Midbrain (tissue), 1 donor: ENCODE measurements at regions not wholly inside any gene's neighbourhood (a gene's known extent, or its start where the extent isn't known, plus 50 kb on each side); places are given as distances from the start of the nearest gene placed in this dataset.

Experiments
- DNase-seq: peaks from one replicate; lab custom pipeline; 2025; lab: John Stamatoyannopoulos, UW

DNA sequence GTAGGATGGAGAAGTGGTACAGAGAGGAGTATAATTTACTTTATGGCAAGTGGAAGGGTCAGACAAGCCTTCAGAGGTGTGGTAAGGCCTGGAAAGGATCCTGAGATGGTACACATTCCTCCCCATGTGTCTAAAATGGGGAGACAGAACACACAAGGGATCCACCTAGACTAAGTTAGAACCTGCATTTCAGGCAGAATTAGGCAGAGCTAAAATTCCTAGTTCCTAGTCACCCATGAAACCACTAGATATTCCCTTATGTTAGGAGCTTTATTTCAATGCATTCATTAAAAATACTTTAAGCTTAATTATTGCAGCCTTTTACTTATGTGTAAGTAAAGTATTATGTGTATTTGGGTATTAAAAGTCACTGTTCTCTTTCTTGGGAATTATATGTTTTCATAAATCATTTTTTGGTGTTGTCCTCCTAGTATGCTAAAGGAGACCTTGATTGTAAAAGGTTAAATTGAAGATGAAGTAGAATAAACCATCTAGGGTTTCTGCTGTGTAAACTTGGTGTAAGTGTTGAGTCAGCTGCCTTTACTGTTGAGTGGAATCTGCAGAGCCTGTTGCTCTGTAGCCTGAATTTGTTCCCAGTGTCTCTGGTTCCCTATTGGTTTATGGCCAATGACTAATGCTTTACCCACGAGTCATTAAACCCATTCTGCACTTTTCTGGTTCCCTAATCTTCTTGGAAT lies 423.2 kb downstream of the ATP23 start:
- DNase-seq = no peak

DNA sequence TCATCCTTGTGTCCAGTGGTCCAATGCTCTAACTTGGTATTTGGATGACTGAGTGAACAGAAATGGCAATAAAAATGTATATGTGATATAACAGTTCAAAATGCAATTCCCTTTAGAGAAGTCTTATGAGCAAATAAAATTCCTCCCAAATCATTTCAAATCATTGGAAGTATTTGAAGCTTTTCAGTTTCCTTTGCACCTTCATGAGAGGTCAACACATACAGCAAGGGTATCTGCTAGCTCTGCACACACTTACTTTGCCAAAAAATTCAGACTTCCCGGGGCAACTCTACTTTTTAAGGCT lies 423.7 kb downstream of the ATP23 start:
- no peak for DNase-seq

DNA sequence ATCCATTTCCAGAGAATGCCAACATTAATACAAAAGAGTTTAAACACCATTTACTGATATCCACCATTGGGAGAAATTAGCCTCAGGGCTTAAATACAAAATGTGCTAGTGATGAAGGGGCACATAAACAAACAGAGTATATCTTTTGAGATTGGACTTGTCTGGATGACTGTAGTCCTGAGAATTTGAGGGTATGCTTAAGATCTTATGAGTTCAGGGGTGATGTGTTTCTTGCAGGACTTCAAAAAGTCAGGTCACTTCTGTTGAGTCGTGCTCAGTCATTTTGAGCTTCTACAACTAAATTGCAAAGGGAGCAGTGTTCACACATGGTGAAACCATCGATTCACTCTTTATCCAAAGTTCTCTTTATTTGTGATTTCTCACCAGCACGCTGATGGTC lies 425.7 kb downstream of the ATP23 start:
- DNase-seq = no peak

DNA sequence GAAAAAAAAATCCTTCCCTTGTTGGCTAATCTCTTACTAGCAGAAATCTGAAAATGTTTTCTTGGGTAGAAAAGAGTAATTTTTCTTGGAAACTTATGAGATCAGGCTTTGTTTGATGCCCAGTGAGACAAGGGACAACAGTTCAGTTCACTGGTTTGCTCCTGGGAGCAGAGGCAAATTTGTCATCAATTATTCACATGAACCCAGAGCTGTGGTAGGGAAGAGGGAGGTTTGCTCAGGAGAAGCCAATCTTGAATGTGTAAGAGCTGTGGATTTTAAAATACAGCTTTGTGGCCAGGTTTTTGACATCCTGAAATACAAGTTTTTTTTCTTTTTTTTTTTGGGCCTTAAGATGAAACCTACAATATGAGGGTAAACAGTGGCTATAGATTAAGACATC lies 426.6 kb downstream of the ATP23 start:
- no peak for DNase-seq

DNA sequence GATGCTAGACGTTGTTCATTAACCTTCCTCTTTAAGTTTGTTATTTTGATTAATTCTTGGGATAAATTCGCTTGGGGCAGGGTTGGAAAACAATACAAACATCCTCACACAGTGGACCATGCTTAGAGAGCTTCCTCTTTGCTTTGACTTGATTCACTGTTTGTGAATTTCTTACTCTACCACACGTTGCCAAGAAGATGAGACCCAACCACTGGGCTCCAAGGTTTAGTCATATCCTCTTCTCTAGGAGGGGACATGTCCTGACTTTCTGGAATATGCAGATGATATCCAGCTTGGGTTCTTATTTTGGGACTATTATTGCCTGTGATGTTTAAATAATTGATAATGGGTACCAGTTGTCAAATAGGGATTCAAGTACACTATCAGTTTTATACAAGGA lies 428.2 kb downstream of the ATP23 start:
- no peak for DNase-seq

DNA sequence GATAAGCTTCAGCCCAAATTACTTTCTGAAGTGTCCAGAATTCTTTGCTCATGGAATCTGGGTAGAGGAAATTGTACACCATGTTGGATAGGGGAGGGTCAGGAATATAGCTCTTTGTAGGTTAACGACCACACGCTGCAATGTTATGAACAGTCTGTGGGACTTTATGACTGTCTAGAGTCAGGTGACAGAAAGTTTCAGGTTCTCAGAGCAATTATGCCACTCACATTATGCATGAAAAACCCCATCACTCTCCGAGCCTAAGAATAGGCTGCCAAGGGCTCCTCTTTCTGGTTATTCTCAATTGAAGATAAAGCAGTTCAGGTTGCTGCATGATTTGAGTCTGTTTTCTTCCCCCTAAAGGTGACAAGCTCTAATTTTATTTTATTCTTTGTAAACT lies 430.9 kb downstream of the ATP23 start:
- DNase-seq = no peak

DNA sequence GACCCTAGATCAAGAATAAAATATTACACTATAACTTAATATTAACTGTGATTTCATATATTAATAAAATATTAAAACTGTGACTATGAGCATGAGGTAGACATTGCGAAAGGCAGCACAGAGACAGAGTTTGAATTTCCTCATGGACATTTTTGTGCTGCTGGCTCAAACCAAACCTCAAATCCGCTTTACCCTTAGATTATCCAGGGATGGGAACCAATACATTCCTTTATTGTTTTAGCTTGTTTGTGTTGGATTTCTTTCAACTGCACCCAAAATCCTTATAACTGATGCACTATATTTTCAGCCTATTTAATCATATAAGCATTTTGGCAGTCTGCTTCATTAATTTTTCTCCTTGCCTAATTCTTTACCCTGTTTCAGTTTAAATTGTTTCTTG lies 436.7 kb downstream of the ATP23 start:
- no peak for DNase-seq

DNA sequence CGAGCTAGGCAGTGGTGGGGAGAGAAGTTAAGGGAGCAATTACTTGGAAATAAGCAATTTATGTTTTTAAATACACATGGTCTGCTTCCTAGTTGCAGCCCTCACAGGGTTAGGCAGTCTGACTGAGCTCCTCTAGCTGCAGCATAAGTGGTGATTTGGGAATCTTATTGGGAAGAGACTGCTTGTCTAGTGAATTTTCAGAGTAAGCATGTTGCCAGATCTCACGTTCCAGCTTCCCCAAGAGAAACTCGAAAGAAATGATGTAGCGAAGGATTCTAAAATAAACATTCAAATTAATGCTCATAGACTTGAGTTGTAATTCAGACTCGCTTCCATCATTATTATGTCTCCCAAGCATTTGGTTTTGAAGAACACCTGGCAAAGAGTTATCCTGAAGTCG lies 440.2 kb downstream of the ATP23 start:
- DNase-seq = no peak

DNA sequence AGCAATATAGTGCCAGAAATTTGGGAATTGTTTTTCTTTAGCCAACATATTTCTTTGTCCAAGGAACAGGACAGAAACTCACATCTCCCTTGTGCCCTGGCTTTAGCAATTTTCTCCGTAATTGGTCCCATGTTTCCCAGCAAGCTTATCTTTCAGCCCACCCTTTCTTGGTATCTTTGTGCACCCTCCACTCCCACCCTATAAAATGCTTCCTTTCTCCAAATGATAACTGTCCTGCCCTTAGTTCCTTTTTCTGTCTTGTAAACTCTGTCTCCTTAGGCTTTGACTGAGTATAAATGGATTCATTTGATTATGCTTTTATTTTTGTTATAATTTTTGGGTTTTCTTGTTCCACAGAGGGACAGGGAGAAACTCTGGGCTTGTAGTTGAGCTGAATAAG lies 442.8 kb downstream of the ATP23 start:
- no peak for DNase-seq

DNA sequence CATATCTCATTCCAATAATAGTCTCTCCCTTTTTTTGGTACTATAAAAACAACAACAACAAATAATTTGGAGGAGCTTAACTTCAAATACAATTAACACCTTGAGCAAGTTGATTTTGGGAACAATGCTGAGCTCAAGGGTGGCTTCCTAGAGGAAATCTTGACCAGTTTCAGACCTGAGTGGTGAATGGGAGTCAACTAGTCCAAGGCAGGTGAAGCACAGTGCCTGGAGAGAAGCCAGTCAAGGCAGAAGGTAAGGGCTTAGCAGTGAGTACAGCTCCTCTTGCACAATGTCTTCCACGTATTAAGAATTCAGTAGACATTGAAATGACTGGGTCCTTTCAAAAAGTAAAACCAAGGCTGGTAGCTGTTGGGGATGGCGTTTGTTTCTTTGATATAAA lies 444.8 kb downstream of the ATP23 start:
- DNase-seq = no peak

DNA sequence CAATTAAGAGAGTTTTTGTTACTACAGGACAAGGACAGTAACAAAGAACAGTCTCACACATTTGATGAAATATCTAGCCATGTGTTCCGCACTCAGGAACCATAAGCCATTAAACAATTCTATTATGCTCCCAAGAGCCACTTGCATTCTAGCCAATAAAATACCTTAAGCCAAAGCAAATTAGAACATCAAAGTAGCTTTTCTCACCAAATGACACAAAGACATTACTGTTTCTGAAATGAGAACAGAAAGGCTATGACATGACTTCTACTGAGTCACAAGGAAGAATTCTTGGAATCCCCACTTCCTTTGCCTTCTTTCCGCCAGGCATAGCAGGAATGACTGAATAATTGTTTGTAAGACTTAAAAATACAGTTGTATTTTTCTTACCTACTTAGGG lies 445.8 kb downstream of the ATP23 start:
- no peak for DNase-seq

DNA sequence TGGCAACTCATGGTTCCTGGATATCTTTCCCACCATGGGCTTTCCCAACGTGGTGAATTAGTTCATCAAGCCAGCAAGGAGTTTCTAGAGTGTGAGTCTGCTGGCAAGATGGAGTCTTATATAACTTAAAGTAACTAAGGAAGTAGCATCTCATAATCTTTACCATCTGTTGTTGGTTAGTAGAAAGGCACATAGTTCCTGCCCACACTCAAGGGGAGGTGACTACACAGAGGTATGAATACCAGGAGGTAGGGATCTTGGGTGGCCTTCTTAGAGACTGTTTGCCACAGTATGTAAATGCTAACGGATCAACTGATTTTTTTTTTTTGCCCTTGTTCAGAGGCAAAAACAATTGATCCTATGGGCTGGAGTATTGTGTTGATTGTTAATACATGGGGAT lies 446.9 kb downstream of the ATP23 start:
- DNase-seq = no peak

DNA sequence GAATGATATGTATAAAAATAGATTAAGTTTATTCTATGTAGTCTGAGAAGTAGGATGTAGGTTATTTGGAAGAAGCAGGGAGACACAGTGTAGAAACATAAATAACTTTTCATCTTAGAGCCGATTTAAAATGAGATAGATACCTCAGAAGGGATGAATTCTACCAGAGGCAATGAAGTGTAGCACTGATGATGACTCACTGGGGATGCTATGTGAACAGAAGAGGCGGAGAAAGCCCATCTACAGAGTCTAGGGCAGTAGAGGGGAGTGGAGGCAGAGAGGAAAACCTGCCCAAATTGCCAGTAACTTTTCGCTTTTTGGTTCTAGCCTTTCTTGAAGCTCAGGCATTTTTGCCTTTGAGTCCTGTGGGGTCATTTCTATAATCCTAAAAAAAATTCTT lies 451.8 kb downstream of the ATP23 start:
- no peak for DNase-seq

DNA sequence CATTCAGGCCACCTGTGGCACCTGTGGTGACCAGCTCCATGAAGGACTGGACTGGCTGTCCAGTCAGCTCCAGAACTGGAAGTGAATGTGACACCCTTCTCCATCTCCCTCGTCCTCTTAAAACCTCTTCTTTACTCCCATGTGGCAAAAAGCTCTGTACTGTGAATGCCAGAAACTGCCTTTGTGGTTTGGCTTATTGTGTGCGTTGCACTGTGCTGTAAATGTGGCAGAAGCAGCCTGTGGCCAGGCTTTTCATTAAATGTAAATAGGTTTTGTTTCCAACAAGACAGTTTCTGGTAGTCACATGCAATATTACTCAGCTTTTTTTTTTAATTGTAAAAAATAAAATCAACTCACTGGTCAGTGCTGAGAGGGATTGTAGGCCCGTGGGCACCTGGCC lies 453.7 kb downstream of the ATP23 start:
- DNase-seq = no peak

DNA sequence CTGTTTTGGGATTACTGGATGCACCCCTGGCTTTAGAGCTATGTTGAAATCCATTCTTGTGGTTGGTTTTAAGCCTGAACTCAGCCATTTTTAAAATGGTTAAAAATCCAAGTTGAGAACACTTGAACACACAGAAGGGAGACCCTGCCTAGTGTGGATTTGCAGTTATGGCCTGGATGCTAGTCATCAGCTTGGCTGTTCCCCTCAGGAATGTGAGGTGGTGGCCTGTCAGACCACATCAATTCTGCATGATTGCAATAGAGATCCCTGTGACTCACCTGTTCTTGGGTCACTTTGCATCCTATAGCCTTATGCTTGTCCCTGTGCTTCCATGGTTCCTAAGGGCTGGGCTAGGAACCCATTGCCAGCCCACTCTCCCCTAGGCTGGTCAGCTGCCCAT lies 454.1 kb downstream of the ATP23 start:
- no peak for DNase-seq

DNA sequence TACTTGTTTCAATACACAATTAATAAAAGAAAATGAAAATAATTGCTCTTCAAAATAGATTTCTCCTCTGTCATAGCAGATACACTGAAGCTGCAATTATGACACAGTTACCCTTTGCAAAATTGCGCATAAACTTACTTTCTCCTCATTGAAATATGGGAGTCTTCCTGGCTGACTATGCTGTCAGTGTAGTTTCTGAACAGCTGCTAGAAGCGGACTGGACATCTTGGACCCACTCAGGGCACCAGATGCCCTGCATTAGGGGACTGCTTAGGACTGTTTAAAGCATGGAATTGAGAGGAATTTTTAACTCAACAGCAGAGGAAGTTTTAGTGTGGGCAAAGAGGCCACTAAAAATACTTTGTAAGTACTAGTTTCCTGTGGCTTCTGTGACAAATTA lies 454.9 kb downstream of the ATP23 start:
- no peak for DNase-seq

DNA sequence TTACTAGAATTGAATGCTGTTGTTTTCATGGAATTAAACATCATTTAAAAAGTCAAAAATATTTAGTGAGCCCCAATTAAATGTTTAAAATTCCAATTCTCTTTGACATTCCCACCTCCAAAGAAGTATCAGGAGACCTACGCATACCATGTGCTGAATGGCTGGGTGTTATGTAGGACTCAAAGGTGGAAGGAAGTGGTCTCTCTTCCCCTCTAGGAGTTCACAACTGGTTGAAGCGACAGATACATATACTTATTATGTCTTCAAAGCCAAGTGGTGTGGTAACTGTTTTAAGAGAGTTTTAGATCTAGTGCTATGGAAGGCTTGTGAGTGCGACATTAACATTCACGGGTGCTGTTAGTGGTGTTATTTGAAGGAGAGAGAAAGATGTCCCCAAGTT lies 464.0 kb downstream of the ATP23 start:
- DNase-seq = no peak

DNA sequence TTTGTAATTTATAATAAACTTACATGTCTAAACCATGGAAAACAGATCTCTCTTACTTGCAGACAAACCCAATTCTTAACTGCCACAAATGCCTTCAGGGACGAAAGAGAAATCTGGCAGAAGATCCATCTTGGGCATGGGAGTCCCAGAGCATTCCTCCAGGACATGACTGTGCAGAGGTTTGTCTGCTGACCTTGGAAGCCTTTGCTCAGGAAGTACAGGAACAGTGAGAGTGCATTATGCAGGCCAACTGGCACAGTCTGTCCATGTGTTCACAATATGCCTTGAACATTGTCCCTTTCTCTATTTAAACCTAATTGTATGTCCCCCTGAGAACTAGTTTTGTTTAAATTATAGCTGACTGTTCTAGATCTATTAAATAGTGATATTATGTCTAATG lies 467.1 kb downstream of the ATP23 start:
- no peak for DNase-seq

DNA sequence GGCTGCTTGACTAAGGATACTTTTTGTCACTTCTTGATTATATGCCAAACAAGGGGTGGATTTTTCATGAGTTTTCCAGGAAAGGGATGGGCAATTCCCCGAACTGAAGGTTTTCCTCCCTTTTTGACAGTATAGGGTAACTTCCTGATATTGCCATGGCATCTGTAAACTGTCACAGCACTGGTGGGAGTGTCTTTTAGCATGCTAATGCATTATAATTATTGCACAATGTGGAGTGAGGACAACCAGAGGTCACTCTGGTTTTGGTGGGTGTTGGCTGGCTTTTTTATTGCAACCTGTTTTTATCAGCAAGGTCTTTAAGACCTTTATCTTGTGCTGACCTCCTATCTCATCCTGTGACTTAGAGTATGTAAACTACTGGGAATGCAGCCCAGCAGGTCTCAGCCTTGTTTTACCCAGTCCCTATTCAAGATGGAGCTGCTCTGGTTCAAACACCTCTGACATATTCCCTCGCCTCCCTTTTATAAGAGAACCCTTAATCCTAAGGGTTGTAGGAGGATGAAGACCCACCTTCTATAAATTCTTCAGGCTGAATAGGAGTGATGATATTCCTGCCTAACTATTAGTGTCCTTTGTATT lies 471.2 kb downstream of the ATP23 start:
- DNase-seq = no peak

DNA sequence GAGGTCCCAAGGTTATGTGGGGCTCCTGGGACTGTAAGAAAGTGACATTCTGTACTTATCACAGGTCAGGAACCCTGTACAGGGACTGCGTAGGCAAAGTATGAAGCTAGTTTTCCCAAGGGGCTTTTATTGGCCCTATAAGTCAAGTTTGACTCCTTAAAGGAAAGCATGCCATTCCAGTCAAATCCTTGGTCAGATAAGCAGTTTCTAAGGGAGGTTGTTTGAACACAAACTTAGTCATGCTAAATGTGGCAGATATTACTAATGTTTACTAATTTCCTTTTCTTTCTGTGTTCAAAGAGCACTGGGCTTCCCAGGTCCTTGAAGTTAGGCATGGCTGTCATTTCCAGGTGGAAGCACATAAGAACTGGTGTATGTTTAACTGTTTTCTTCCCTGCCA lies 472.4 kb downstream of the ATP23 start:
- DNase-seq = no peak

DNA sequence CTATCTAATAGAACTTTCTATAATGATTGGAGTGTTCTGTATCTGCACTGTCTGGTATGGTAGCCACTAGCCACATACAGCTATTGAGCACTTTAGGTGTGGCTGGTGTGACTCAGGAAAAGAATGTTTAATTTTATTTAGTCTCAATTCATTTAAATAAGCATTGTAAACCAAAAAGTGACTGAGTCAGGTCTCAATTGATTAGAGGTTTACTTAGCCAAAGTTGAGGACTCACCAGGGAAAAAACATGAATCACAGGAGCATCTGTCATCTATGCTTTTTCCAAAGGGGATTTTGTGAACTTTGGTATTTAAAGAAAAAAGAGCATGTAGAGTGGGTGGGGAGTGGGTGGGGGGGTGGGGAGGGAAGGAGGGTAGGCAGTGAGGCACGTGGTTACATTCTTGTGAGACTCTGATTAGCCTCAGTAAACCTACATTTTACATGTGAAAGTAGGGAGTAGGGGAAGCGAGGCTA lies 473.1 kb downstream of the ATP23 start:
- no peak for DNase-seq

DNA sequence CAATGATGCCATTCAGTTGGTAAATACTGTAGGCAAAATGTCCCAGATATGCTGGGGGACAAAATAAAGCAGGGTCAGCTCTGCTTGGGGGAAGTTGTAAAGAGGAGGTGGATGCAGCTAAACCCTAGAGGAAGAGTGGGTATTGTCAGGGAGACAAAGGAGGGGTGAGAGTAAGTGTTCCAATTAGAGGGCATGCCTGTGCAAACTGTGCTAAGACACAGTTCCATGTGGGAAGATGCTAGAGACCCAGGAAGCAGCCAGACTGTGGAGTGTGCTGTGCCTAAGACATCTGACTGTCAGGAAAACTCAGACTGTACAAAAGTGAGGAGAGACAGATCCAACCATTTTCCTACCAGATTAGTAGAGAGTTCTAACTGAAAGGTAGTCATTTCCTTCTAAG lies 474.3 kb downstream of the ATP23 start:
- DNase-seq = no peak

DNA sequence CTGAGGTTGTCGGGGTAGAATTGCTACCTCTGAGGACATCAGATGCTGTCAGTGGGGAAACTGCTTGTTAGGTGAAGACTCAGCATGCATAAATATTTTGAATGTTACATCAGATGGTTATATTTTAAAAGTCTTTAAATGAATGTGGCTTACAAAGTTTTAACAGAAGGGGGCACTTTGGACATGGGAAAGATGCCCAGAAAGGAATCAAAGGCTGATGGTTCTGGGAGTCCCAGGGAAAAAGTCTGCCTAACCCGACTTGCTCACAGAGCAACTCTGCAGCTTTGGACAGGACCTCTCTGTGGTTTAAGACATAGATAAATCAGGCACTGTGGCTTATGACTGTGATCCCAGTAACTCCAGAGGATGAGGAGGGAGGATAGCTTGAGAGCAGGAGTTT lies 474.9 kb downstream of the ATP23 start:
- DNase-seq = no peak

DNA sequence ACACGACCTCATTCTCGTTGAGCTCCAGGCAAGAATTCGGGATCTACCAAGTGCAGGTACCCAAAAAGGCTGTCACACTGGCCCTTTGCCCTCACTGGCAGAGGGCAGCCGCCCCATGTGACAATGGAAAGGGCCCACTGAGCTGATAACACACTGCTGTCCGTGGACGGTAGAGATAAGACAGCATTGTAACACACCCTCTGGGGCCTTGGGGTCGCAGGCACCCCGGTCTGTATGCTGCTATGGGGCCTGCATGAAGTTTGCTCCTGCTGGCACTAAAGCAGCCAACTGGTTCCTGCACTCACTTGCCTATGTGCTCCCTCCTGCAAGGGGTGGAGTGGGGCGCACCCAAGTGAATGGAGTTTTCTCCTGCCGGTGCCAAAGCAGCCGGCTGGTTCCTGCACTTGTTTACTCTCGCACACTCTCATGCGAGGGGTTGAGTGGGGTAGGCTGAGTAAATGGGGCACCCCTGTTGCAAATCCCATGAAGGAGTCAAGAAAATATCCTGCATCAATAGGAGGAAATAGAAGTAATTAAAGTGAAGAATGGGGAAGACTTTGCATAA lies 477.9 kb downstream of the ATP23 start:
- DNase-seq = no peak
